CD4-positive, alpha-beta T cell treated with Interleukin-21 for 1 hour (primary cell): ENCODE measurements at regions not wholly inside any gene's neighbourhood (a gene's known extent, or its start where the extent isn't known, plus 50 kb on each side); places are given as distances from the start of the nearest gene placed in this dataset.
"Not testable (repeated sequence)": the region's sequence is repeated elsewhere in the genome, so short reads cannot be mapped to it uniquely, and the experiment has no call there.

Experiments
- DNase-seq: peaks from one replicate; pipeline ENCODE4 v3.0.0-alpha.2; 2020

- no peak for DNase-seq
Observed at GRCh38 chr18:27564066-27564465, 379.0 kb upstream of the CHST9 start.

- DNase-seq: no peak
Observed at GRCh38 chr18:27558388-27559155, 373.5 kb upstream of the CHST9 start.

- DNase-seq: no peak
Observed at GRCh38 chr18:27556741-27557140, 371.6 kb upstream of the CHST9 start.

- DNase-seq: no peak
Observed at GRCh38 chr18:27549335-27550039, 364.4 kb upstream of the CHST9 start.

GRCh38 chr18:27546991-27547390 lies 361.9 kb upstream of the CHST9 start:
- DNase-seq: no peak

GRCh38 chr18:27544206-27544605 lies 359.1 kb upstream of the CHST9 start:
- DNase-seq: no peak

- DNase-seq: no peak
Observed at GRCh38 chr18:27541293-27541692, 356.2 kb upstream of the CHST9 start.

- DNase-seq: no peak
Observed at GRCh38 chr18:27540111-27540510, 355.0 kb upstream of the CHST9 start.

GRCh38 chr18:27528925-27529521 lies 343.9 kb upstream of the CHST9 start:
- no peak for DNase-seq

GRCh38 chr18:27527856-27528255 lies 342.7 kb upstream of the CHST9 start:
- DNase-seq: no peak

- no peak for DNase-seq
Observed at GRCh38 chr18:27520401-27520800, 335.3 kb upstream of the CHST9 start.

- not testable (repeated sequence) for DNase-seq
Observed at GRCh38 chr18:27510036-27510633, 325.0 kb upstream of the CHST9 start.

- no peak for DNase-seq
Observed at GRCh38 chr18:27501671-27502070, 316.6 kb upstream of the CHST9 start.

- DNase-seq: no peak
Observed at GRCh38 chr18:27500531-27500930, 315.4 kb upstream of the CHST9 start.

GRCh38 chr18:27497246-27497645 lies 312.1 kb upstream of the CHST9 start:
- no peak for DNase-seq

GRCh38 chr18:27493182-27493581 lies 308.1 kb upstream of the CHST9 start:
- DNase-seq: no peak

GRCh38 chr18:27491772-27492171 lies 306.7 kb upstream of the CHST9 start:
- no peak for DNase-seq

GRCh38 chr18:27483276-27483675 lies 298.2 kb upstream of the CHST9 start:
- no peak for DNase-seq

- no peak for DNase-seq
Observed at GRCh38 chr18:27478459-27478858, 293.4 kb upstream of the CHST9 start.

GRCh38 chr18:27473318-27473717 lies 288.2 kb upstream of the CHST9 start:
- DNase-seq: no peak

GRCh38 chr18:27467073-27467472 lies 282.0 kb upstream of the CHST9 start:
- DNase-seq: no peak

- DNase-seq: no peak
Observed at GRCh38 chr18:27461957-27462356, 276.8 kb upstream of the CHST9 start.

- no peak for DNase-seq
Observed at GRCh38 chr18:27449104-27449503, 264.0 kb upstream of the CHST9 start.

GRCh38 chr18:27447930-27448329 lies 262.8 kb upstream of the CHST9 start:
- no peak for DNase-seq
